Activated CD4-positive, alpha-beta T cell treated with anti-CD3 and anti-CD28 coated beads, Interleukin-2, amount 50 U/mL, for 4 hours (primary cell): ENCODE measurements at regions not wholly inside any gene's neighbourhood (a gene's known extent, or its start where the extent isn't known, plus 50 kb on each side); places are given as distances from the start of the nearest gene placed in this dataset.

Experiments
- DNase-seq, 2 experiments: peaks; one replicate each; pipeline ENCODE4 v3.0.0-alpha.2; 2020

GRCh38 chr22:49426098-49426497, 401.6 kb downstream of the BRD1 start:
- DNase-seq: no peak

DNA sequence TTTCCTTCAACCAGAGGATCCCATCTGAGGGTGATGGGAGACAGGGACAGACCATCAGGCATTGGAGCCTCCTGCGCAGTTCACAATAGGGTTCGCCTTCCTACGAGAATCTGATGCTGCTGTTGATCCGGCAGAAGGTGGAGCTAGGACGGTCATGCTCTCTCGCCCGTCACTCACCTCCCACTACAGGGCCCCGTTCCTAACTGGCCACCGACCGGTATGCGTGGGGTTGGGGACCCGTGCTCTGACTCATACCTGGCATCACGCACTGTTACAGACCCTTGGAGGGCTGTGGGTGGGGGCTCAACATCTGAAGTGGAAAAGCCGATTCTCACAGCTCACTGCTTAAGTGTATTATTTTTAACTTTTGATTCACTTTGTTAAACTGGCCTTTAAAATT, 402.3 kb downstream of the BRD1 start:
- DNase-seq: no peak

DNA sequence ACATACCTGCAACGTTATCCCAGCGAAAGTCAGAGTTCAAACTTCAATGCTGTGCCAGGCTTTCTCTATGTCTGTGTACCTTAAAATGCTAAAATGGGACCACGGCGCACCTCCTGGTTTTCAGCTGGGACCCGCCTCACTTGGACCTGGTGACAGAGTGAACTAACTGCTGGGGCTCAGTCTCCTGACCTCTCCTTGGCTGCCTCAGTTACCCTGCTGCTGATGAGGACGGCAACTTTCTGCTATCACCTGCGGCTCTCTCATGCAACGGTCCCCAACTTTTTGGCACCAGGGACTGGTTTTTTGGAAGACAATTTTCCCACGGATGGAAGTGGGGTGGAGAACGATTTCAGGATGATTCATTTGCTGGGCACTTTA, 402.8 kb downstream of the BRD1 start:
- no peak for DNase-seq

GRCh38 chr22:49423125-49423650, 404.5 kb downstream of the BRD1 start:
- no peak for DNase-seq

DNA sequence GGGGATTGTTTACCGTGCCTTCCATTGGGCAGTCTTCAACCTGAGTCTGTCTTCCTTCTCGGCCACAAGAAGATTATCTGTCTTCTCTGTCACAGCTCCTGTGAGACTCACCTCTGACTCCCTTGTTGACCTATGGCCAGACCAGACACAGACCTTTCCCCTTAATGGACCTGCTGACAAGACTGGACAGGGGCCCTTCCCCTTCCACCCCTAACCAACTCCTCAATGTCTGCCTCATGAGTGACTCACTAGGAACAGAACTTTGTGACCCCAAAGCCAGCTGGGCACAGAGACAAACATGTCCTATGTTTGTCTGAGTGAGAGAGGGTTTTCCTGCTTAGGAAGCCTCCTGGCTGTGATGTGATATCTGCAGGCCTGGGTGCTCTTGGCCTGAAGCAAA, 405.0 kb downstream of the BRD1 start:
- DNase-seq: no peak

DNA sequence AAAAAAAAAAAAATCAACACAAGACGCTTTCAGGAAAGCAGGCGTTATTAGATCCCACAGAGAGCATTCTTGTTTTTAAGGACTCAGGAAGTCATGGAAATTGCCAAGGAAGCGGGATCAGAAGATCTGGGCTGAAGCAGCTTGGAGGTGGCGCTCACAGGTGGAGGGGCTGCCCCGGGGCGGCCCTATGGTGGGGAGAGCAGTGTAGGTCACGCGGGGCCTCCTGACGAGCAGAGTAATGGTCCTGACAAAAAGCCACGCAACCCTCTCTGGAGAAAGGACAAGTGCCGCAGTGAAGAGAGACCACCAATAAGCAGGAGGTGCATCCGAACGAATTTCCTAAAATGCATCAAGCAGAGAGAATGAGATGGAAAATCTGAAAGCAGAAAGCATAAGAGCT, 407.0 kb downstream of the BRD1 start:
- no peak for DNase-seq

DNA sequence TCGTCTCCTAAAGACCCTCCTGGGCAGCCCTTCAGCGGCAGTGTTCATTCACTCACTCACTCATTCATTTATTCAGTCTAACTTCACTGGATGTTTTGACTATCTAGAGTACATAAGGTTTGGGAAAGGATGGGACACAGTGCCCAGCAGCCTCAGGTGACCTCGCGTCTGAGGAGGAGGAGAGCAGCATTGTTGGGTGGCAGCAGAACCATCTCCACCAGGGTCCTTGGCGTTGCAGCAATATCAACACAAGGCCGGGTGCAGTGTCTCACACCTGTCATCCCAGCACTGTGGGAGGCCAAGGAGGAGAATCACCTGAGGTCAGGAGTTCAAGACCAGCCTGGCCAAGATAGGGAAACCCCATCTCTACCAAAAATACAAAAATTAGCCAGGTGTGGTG, 408.0 kb downstream of the BRD1 start:
- no peak for DNase-seq

GRCh38 chr22:49418943-49419342, 408.7 kb downstream of the BRD1 start:
- no peak for DNase-seq

DNA sequence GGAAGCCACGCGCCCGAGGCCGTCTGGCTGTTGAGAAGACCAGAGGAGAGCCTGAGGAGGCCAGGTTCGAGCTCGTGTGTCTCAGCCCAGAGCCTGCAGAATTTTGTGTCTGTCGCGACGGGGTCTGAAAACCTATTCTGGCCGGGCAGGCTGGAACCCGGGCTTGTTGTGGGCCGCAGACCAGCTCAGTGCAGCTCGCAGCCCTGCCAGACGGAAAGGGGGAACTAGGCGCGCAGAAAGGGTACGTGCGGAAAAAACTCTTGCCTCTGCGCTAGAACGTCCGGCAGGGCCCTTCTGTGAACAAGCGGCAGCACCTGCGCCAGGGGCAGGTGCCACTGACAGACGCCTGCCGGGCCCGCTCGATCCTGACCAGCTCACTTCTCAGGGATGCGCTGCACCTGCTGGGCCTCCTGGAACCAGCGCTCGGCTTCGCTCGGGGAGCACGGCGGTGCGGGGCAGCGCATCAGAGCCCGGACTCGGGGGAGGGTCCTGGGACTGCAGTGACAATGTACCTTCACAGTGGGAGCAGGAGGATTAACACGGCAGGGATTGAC, 409.3 kb downstream of the BRD1 start:
- no peak for DNase-seq

- no peak for DNase-seq
Measured at GRCh38 chr22:49417833-49418232, 409.8 kb downstream of the BRD1 start.

DNA sequence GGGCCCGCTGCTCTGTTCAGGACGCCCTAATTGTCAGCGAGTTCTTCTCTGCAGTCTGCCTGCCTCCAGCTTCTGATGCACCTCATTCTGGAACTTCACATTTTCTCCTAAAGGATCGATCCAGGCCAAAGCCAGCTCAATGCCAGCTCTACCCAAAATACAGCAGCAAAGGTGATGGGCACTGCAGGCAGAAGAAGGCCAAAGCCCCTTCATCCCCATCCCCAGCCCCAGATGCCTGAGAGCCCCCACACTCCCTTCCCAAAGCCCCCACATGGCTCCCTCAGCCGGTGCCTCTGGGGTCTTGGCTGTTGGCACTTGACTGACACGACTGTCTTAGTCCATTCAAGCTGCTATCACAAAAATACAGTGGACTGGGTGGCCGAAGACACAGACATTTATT, 410.3 kb downstream of the BRD1 start:
- DNase-seq: no peak

DNA sequence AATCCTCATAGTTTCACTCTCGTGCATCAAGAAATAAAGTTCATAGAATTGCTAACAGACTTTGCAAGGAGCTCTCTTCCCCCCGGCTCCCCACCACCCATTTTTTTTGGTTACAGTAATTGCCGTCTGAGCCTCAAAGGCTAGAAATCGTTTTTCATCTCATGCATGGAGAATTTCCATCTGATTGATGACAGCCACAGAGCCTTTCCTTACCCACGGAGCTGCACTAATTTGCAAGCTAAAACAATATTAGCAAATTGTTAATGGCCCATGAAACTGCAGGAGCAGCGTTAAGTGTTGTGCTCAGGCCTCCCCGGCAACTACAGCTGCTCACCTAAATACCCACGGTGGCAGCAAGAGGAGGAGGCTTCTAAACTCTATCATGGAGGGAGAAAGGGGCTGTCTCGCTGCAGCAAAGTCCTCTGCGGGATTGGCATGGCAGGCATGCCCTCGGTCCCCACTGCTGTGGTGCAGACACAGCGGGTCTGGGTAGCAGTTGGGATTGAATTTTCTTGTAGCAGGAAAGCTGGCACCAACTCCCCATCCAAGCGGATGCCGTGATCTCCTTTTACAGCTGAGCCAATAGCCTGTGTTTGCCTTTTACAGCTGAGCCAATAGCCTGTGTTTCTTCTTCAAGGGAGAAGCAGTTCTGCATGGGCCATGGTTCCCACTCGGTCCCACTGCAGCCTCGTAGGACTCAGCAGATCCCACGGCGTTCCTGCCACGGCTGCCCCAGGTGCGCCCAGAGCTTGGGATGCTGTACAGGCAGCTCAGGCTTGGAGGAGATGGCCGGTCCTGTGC, 412.3 kb downstream of the BRD1 start:
- DNase-seq: no peak

DNA sequence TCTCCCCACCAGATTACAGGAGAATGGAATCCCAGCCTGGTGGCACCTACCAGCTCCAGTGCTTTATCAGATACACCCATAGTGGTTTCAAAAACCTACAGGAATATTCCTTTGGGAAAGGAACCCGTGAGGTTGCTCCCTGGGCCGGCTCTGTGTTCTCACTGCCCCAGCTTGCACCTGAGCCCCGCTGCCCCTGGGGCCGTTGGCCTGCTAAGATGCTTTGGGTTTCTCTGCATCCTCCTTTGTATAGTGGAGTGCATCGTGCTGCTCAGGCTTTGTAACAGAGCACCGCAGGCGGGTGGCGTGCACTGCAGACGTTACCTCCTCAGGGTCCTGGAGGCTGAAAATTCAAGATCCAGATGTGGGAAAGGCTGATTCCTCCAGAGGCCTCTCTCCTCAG, 414.1 kb downstream of the BRD1 start:
- no peak for DNase-seq

DNA sequence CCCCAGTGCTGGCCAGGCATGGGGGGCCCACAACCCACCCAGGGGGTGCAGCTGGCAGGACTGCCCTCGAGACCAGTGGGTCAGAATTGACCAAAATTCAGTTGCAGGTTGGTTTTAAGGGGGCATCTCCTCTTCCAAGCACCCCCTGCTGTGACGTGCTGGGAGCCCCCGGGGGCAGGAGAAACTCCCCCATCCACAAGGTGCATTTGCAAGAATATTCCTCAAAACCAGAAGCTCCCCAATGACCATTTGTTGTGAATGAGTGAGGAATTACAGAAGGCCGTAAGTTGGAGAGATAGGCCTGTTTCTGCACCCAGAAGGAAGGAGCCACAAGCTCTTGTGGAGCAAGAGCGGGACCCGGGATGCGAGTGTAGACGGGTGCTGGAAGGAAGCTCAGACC, 414.5 kb downstream of the BRD1 start:
- DNase-seq: no peak

DNA sequence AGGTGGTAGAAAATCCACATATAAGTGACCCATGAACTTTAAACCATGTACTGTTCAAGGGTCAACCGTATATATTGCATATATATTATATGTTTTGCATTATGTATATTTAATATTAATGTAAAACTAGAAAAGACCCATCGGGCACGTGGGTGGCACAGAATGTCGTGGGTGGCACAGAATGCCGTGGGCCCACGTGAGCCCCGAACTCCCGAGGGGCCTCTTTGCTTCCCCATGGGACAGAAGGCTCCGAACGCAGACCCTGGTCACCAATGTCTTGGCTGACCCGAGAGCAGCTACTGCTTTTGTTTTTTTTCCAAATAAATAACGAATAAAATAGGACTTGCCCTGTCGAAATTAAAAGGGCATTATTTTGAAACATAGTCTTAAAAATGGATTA, 415.4 kb downstream of the BRD1 start:
- no peak for DNase-seq

- DNase-seq: no peak
Measured at GRCh38 chr22:49411236-49411635, 416.4 kb downstream of the BRD1 start.

DNA sequence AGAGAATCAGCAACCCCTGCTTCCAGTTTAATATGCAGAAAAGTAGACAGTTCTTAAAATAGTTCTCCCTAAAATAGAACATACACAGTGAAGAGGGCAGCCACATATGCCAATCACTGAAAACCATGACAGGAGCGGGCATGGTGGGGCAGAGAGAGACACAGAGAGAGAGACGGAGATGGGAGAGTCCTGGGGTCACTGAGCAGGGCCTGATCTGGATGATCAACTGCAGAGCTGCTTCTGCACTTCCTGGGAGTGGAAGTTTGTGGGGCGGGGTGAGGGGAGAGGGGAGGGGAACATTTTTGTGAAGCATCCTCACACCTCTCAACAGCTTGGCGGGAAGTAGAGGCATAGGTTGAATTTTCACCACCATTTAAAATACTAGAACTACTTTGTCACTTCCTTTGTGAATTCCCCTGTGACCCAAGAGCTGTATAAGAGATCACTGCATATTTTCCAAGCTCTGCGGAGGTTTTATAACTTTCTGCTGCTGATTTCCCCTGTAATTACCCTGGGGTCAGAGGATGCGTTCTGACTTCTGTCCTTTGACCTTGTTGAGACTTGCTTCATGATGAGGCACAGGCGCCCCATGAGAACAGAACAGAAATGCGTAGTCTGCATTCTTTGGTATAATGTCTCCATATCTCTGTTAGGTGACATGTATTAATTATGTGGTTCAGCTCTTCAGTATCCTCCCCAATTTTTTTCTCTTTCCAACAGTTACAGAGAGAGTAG, 419.4 kb downstream of the BRD1 start:
- DNase-seq: no peak

DNA sequence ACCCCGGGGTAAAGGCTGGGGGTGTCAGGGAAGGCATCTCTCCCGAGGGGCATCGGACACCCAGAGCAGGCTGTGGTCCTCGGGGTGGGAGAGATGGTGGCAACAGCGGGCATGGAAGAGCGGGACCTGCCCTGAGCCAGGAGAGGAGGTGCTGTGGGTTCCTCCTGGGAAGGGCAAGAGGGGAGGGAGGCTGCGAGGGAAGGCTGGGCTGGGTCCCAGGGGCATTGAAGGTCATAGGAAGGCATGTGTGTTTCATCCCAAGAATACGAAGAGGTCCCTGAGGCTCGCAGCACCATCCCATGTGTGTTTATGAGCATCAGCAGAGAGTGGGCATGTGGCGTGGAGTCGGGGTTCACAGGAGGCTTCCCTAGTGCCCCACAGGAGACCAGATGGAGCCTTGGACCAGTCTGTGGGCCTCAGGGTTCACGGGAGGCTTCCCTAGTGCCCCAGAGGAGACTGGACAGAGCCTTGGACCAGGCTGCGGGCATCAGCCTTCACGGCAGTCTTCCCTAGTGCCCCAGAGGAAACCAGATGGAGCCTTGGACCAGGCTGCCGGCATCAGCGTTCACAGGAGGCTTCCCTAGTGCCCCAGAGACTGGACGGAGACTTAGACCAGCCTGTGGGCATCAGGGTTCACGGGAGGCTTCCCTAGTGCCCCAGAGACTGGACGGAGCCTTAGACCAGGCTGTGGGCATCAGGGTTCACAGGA, 420.6 kb downstream of the BRD1 start:
- no peak for DNase-seq

- DNase-seq: no peak
Measured at GRCh38 chr22:49406047-49406650, 421.5 kb downstream of the BRD1 start.

GRCh38 chr22:49405590-49405989, 422.1 kb downstream of the BRD1 start:
- DNase-seq: no peak

GRCh38 chr22:49404576-49405241, 423.0 kb downstream of the BRD1 start:
- no peak for DNase-seq

GRCh38 chr22:49404020-49404419, 423.7 kb downstream of the BRD1 start:
- no peak for DNase-seq
